ENCODE measurements at regions not wholly inside any gene's neighbourhood (a gene's known extent, or its start where the extent isn't known, plus 50 kb on each side); places are given as distances from the start of the nearest gene placed in this dataset.

GRCh38 chr3:188037965-188038581 is 115.9 kb upstream of the LPP start:
- no peak overlapping the region for H3K27ac Mint-ChIP-seq
- H3K27me3 Mint-ChIP-seq = no peaks in the 10 kb centered on the region
- ChIA-PET POLR2A (no interaction called here), CTCF (interaction anchor here (1.3 kb wide), 1 partner anchor 12 kb away, joined by 3 read pairs; no protein-coding TSS in a partner anchor)
- intact Hi-C loops (cut with micrococcal nuclease) = no loop called here
- DNase-seq = no peak
- no peak overlapping the region for H3K4me3 Mint-ChIP-seq
- no peaks in the 10 kb centered on the region for H3K36me3 Mint-ChIP-seq
- H3K9me3 Mint-ChIP-seq = no peaks in the 10 kb centered on the region
- peaks cover 10% of the 10 kb centered on the region for H3K4me1 Mint-ChIP-seq (ENCODE audit: low read depth)

- Mint-ChIP-seq H3K4me1 (ENCODE audit: low read depth) (peaks cover 8% of the 10 kb centered on the region), H3K27me3 (no peaks in the 10 kb centered on the region), H3K4me3 (no peak overlapping the region), H3K27ac (no peak overlapping the region), H3K9me3 (no peaks in the 10 kb centered on the region), H3K36me3 (no peaks in the 10 kb centered on the region)
- CTCF ChIA-PET = interaction anchor here (1.8 kb wide), 1 partner anchor 300 kb away, joined by 4 read pairs; no protein-coding TSS in a partner anchor
- no peak for DNase-seq
- intact Hi-C loops (cut with micrococcal nuclease) = no loop called here
- POLR2A ChIA-PET = no interaction called here
These were observed 112.8 kb upstream of the LPP start for GRCh38 chr3:188041193-188041592.

DNA sequence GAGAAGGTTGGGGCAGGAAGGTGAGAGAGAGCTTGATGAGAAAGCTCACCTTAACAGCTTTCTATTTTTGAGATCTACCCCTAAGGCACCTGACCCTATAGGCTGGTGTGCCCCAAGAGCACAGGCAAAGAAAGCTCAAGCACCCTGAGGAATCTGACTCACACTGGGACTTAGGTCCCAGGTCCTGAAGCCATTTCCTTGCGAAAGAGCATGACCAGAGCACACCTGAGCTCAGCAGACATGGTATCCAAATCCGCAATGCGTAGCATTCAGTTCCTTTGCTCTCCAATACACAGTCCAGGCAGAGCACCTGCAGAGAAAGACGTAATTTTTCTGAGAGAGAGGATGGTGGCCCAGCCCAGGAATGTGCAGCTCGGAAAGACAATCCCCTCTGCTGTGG is 112.1 kb upstream of the LPP start:
- ChIA-PET POLR2A (no interaction called here), CTCF (interaction anchor here (1.8 kb wide), 1 partner anchor 301 kb away, joined by 4 read pairs; no protein-coding TSS in a partner anchor)
- no peak overlapping the region for H3K27ac Mint-ChIP-seq
- H3K4me1 Mint-ChIP-seq (ENCODE audit: low read depth) = peaks cover 8% of the 10 kb centered on the region
- no peak overlapping the region for H3K4me3 Mint-ChIP-seq
- H3K27me3 Mint-ChIP-seq = no peaks in the 10 kb centered on the region
- no peaks in the 10 kb centered on the region for H3K36me3 Mint-ChIP-seq
- DNase-seq = no peak
- intact Hi-C loops (cut with micrococcal nuclease) = no loop called here
- no peaks in the 10 kb centered on the region for H3K9me3 Mint-ChIP-seq

DNA sequence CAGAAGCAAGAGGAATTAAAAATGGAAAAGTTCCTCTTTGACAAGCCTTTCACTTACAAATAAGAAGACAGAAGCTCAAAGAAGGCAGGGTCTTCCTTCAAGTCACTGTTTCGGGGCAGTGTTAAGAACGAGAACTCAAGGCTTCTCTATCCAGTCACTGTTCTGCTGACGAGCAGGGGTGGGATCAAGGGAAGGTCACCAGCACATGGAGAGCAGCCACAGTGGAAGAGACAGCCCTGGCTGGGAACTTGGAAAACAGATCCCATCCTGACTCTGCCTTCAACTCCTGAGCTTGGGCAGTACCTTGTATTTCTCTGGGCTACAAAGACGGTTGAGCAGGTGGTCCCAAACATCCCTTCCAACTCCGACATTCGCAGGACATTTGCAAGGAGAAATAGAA is 111.5 kb upstream of the LPP start:
- Mint-ChIP-seq H3K27ac (no peak overlapping the region), H3K36me3 (no peaks in the 10 kb centered on the region), H3K9me3 (no peaks in the 10 kb centered on the region), H3K27me3 (no peaks in the 10 kb centered on the region), H3K4me1 (ENCODE audit: low read depth) (peaks cover 8% of the 10 kb centered on the region), H3K4me3 (no peak overlapping the region)
- ChIA-PET POLR2A (interaction anchor here (0.8 kb wide), 1 partner anchor 242 kb away, joined by 3 read pairs; no protein-coding TSS in a partner anchor), CTCF (interaction anchor here (0.6 to 1.8 kb wide), 3 partner anchors 238 to 999 kb away, joined by 3 to 4 read pairs (median 4); no protein-coding TSS in a partner anchor)
- no peak for DNase-seq
- intact Hi-C loops (cut with micrococcal nuclease) = no loop called here

- peaks cover 8% of the 10 kb centered on the region for H3K4me1 Mint-ChIP-seq (ENCODE audit: low read depth)
- no peaks in the 10 kb centered on the region for H3K36me3 Mint-ChIP-seq
- no peak overlapping the region for H3K4me3 Mint-ChIP-seq
- intact Hi-C loops (cut with micrococcal nuclease) = no loop called here
- CTCF ChIA-PET = interaction anchor here (1.0 kb wide), 1 partner anchor 47 kb away, joined by 3 read pairs; no protein-coding TSS in a partner anchor
- no peak overlapping the region for H3K27ac Mint-ChIP-seq
- POLR2A ChIA-PET = no interaction called here
- no peaks in the 10 kb centered on the region for H3K27me3 Mint-ChIP-seq
- peak; percentile 17 for DNase-seq
- H3K9me3 Mint-ChIP-seq = no peaks in the 10 kb centered on the region
These were observed 110.1 kb upstream of the LPP start for GRCh38 chr3:188043891-188044290.

GRCh38 chr3:188046561-188047211 is 107.3 kb upstream of the LPP start:
- H3K36me3 Mint-ChIP-seq = no peaks in the 10 kb centered on the region
- ChIA-PET CTCF (interaction anchor here (0.6 kb wide), 1 partner anchor 565 kb away, joined by 3 read pairs; no protein-coding TSS in a partner anchor), POLR2A (no interaction called here)
- no peak for DNase-seq
- H3K27me3 Mint-ChIP-seq = no peaks in the 10 kb centered on the region
- H3K4me1 Mint-ChIP-seq (ENCODE audit: low read depth) = peaks cover 20% of the 10 kb centered on the region
- H3K9me3 Mint-ChIP-seq = no peaks in the 10 kb centered on the region
- H3K4me3 Mint-ChIP-seq = no peak overlapping the region
- intact Hi-C loops (cut with micrococcal nuclease) = no loop called here
- no peak overlapping the region for H3K27ac Mint-ChIP-seq

- ChIA-PET POLR2A (no interaction called here), CTCF (interaction anchor here (0.6 kb wide), 1 partner anchor 566 kb away, joined by 3 read pairs; no protein-coding TSS in a partner anchor)
- no peaks in the 10 kb centered on the region for H3K9me3 Mint-ChIP-seq
- H3K4me1 Mint-ChIP-seq (ENCODE audit: low read depth) = peaks cover 20% of the 10 kb centered on the region
- no peaks in the 10 kb centered on the region for H3K27me3 Mint-ChIP-seq
- H3K36me3 Mint-ChIP-seq = no peaks in the 10 kb centered on the region
- intact Hi-C loops (cut with micrococcal nuclease) = no loop called here
- no peak overlapping the region for H3K4me3 Mint-ChIP-seq
- DNase-seq = no peak
- no peak overlapping the region for H3K27ac Mint-ChIP-seq
These were observed 106.4 kb upstream of the LPP start for GRCh38 chr3:188047536-188047935.

- Mint-ChIP-seq H3K27ac (no peak overlapping the region), H3K9me3 (no peaks in the 10 kb centered on the region), H3K4me3 (no peak overlapping the region), H3K4me1 (ENCODE audit: low read depth) (peaks cover 15% of the 10 kb centered on the region), H3K36me3 (no peaks in the 10 kb centered on the region), H3K27me3 (no peaks in the 10 kb centered on the region)
- peak; percentile 54 for DNase-seq
- ChIA-PET POLR2A (interaction anchor here (0.5 kb wide), 1 partner anchor 55 kb away, joined by 3 read pairs; no protein-coding TSS in a partner anchor), CTCF (interaction anchor here (0.7 to 1.7 kb wide), 5 partner anchors 12 to 312 kb away, joined by 3 to 5 read pairs (median 3); no protein-coding TSS in a partner anchor)
- intact Hi-C loops (cut with micrococcal nuclease) = no loop called here
These were observed 104.1 kb upstream of the LPP start for GRCh38 chr3:188049606-188050530.

DNA sequence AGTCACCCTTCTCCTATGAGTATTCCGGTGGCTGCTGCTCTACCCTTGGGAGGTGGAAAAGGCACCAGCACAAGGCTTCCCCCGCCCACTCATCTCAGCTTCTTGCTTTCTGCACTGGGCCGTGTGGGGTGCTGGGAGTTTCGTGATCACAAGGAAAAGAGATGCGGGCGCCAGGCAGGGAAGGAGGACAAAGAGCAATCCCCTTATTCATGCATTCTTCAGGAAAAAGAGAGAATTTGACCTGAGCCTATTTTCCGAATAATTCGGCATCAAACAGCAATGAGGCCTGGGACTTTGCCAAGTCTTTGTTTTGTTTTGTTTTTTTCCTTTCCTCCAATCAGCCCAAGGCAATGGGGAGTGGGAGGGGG is 102.2 kb upstream of the LPP start:
- Mint-ChIP-seq H3K9me3 (no peaks in the 10 kb centered on the region), H3K27me3 (no peaks in the 10 kb centered on the region), H3K4me3 (no peak overlapping the region), H3K36me3 (no peaks in the 10 kb centered on the region), H3K27ac (no peak overlapping the region), H3K4me1 (ENCODE audit: low read depth) (peaks cover 15% of the 10 kb centered on the region)
- CTCF ChIA-PET = no interaction called here
- no peak for DNase-seq
- POLR2A ChIA-PET = no interaction called here
- intact Hi-C loops (cut with micrococcal nuclease) = no loop called here

DNA sequence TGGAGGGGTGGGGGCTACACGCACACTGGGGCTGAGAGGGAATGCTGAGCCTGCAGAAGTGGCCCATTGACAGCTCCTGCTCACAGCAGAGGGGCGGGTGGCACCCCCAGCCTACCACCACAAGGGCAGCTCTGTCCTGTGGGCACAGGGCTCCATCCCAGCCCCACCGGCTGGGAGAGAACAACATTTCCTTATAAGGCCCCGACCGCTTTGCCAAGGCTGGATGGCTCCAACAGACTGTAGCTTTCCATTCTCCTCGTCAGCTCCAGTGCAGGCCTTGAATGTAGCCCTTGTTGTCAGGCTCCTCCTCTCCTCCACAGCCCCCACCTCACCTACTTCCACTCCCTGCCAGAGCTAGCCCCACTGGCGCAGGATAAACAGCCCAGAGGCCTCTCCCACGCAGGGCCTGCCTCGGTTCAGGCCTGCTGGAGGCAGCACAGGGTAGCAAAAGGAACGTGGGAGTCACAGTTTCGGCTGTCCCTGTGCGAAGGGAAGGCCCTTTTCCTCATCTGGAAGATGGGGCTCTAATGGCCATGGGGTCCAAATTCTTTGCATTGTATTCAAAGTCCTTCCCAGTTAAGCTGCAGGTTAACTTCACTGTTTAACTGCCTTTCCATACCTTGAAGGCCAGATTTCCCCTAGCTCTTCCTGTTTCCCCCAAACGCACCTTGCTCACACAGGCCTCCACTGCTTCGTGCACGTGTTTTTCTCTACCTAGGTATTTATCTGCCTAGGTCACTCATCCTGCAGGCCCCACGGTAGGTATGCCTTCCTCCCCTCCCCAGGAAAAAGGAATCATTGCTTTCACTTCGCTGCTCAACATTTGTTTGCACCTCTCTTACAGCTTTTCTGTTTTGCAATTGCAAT is 101.6 kb upstream of the LPP start:
- ChIA-PET CTCF (no interaction called here), POLR2A (no interaction called here)
- Mint-ChIP-seq H3K27ac (no peak overlapping the region), H3K4me3 (no peak overlapping the region), H3K4me1 (ENCODE audit: low read depth) (peaks cover 15% of the 10 kb centered on the region), H3K36me3 (no peaks in the 10 kb centered on the region), H3K27me3 (no peaks in the 10 kb centered on the region), H3K9me3 (no peaks in the 10 kb centered on the region)
- intact Hi-C loops (cut with micrococcal nuclease) = no loop called here
- no peak for DNase-seq

DNA sequence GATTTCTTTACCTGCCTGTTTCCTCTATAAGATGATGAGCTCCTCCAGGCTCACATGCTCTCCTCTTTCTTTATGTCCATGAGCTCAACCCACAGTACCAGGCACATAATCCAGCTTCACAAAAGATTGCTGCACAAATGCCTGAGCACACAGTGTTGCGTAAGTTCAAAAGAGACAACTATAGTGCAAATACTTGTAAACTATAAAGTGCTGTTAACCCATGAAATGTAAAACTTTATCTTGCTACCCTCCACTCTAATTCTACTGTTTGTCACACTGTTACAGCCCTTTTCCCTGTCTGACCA is 101.0 kb upstream of the LPP start:
- ChIA-PET POLR2A (no interaction called here), CTCF (no interaction called here)
- Mint-ChIP-seq H3K36me3 (no peaks in the 10 kb centered on the region), H3K9me3 (no peaks in the 10 kb centered on the region), H3K4me1 (ENCODE audit: low read depth) (peaks cover 15% of the 10 kb centered on the region), H3K4me3 (no peak overlapping the region), H3K27me3 (no peaks in the 10 kb centered on the region), H3K27ac (no peak overlapping the region)
- intact Hi-C loops (cut with micrococcal nuclease) = no loop called here
- DNase-seq = no peak
